Activated B cell treated with CpG ODN at 0.5 μM for 24 hours (primary cell): ENCODE measurements at regions not wholly inside any gene's neighbourhood (a gene's known extent, or its start where the extent isn't known, plus 50 kb on each side); places are given as distances from the start of the nearest gene placed in this dataset.

Experiments
- ATAC-seq: fragments of 200-7000 bp; cut with Tn5 transposase; one replicate; pipeline ENCODE4 v1.10.0; 2021; ENCODE audit warnings: low read depth, mild to moderate bottlenecking, moderate library complexity
- CTCF ChIA-PET: fragments of 350-600 bp; sonication (Branson Sonifier 250); formaldehyde crosslinking; loops from one replicate; lab custom pipeline; 2021; ENCODE audit warnings: antibody characterized with exemption; lab: Charles Lee
- POLR2A ChIA-PET: fragments of 350-600 bp; sonication (Branson Sonifier 250); formaldehyde crosslinking; loops from one replicate; lab custom pipeline; 2021; ENCODE audit warnings: antibody characterized with exemption; lab: Charles Lee
- DNase-seq: peaks from one replicate; pipeline ENCODE4 v3.0.0; 2022
- H3K27ac Mint-ChIP-seq: one replicate; pipeline ENCODE4 v1.8.0; 2020; ENCODE audit warnings: mixed read lengths
- H3K27me3 Mint-ChIP-seq: one replicate; pipeline ENCODE4 v1.8.0; 2021; ENCODE audit warnings: mixed read lengths
- H3K36me3 Mint-ChIP-seq: one replicate; pipeline ENCODE4 v1.8.0; 2021; ENCODE audit warnings: low read depth, mixed read lengths
- H3K4me1 Mint-ChIP-seq: one replicate; pipeline ENCODE4 v1.8.0; 2021; ENCODE audit warnings: mixed read lengths
- H3K4me3 Mint-ChIP-seq: one replicate; pipeline ENCODE4 v1.8.0; 2020; ENCODE audit warnings: mild to moderate bottlenecking, mixed read lengths
- H3K9me3 Mint-ChIP-seq: one replicate; pipeline ENCODE4 v1.8.0; 2020; ENCODE audit warnings: mixed read lengths
- intact Hi-C: fragments of 100-400 bp; cut with micrococcal nuclease; formaldehyde crosslinking; loops from one replicate; pipeline ENCODE4 v1.15.1; 2024
- TF ChIP-seq, protein P1 (sequence below): fragments of 200-600 bp; IDR thresholded peaks from one replicate; pipeline ENCODE4 v1.8.0; 2022; ENCODE audit warnings: antibody characterized with exemption, mild to moderate bottlenecking

DNA sequence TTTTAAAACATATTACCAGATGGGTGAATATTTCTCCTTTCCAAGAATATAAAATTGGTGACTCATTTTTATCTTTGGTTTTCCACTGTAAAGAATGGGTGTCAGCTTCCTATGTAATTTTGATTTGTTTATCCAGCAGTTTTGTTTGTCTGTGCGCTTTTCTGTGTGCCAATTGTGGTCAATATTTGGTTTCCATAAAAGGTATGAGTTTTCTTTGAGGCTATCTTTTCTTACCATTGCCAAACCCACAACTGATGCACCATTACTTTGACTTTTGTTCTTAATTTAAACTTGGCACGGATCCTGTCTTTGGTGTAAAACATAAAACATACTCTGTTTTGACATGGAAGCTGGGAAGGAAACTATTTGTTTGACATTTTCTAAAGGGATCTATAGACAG lies 78.8 kb upstream of the NAV3 start:
- TF ChIP-seq, protein P1, sequence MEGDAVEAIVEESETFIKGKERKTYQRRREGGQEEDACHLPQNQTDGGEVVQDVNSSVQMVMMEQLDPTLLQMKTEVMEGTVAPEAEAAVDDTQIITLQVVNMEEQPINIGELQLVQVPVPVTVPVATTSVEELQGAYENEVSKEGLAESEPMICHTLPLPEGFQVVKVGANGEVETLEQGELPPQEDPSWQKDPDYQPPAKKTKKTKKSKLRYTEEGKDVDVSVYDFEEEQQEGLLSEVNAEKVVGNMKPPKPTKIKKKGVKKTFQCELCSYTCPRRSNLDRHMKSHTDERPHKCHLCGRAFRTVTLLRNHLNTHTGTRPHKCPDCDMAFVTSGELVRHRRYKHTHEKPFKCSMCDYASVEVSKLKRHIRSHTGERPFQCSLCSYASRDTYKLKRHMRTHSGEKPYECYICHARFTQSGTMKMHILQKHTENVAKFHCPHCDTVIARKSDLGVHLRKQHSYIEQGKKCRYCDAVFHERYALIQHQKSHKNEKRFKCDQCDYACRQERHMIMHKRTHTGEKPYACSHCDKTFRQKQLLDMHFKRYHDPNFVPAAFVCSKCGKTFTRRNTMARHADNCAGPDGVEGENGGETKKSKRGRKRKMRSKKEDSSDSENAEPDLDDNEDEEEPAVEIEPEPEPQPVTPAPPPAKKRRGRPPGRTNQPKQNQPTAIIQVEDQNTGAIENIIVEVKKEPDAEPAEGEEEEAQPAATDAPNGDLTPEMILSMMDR, result no peak
- no peaks in the 10 kb centered on the region for H3K27me3 Mint-ChIP-seq
- H3K4me3 Mint-ChIP-seq, result no peak overlapping the region
- H3K36me3 Mint-ChIP-seq, result no peaks in the 10 kb centered on the region
- no peak for ATAC-seq
- CTCF ChIA-PET, result no interaction called here
- H3K4me1 Mint-ChIP-seq, result no peaks in the 10 kb centered on the region
- no peak for DNase-seq
- intact Hi-C loops, result no loop called here
- no peak overlapping the region for H3K27ac Mint-ChIP-seq
- POLR2A ChIA-PET, result no interaction called here
- H3K9me3 Mint-ChIP-seq, result no peaks in the 10 kb centered on the region

- intact Hi-C loops, result no loop called here
- ChIA-PET CTCF (no interaction called here), POLR2A (no interaction called here)
- TF ChIP-seq, protein P1, result no peak
- Mint-ChIP-seq H3K27ac (no peak overlapping the region), H3K4me3 (no peak overlapping the region), H3K36me3 (no peaks in the 10 kb centered on the region), H3K27me3 (no peaks in the 10 kb centered on the region), H3K4me1 (peaks cover 8% of the 10 kb centered on the region), H3K9me3 (no peaks in the 10 kb centered on the region)
- DNase-seq, result no peak
- ATAC-seq, result peak; percentile 60
These were observed 84.6 kb upstream of the NAV3 start for GRCh38 chr12:77746096-77746495.

DNA sequence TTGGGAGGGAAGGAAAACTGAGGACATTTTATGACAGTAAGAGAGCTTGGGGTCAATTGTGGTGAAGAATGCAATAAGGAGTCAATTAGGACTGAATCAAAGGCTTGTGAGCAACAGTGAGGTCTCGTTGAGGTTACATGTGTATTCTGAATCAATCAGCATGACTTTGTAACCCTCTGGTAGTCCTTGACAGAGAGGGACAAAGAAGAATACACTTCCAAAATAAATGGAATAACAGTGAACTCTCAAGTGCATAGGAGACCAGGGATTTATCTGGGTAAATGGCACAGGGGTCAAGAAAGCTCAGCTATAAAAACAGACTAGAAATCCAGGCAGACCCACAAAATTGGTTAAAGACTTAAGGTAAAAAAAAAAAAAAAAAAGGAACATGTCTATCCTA lies 85.1 kb upstream of the NAV3 start:
- DNase-seq, result no peak
- Mint-ChIP-seq H3K4me1 (peaks cover 8% of the 10 kb centered on the region), H3K27me3 (no peaks in the 10 kb centered on the region), H3K9me3 (no peaks in the 10 kb centered on the region), H3K27ac (no peak overlapping the region), H3K4me3 (no peak overlapping the region), H3K36me3 (no peaks in the 10 kb centered on the region)
- POLR2A ChIA-PET, result no interaction called here
- ATAC-seq, result no peak
- intact Hi-C loops, result no loop called here
- CTCF ChIA-PET, result no interaction called here
- TF ChIP-seq, protein P1, result no peak

DNA sequence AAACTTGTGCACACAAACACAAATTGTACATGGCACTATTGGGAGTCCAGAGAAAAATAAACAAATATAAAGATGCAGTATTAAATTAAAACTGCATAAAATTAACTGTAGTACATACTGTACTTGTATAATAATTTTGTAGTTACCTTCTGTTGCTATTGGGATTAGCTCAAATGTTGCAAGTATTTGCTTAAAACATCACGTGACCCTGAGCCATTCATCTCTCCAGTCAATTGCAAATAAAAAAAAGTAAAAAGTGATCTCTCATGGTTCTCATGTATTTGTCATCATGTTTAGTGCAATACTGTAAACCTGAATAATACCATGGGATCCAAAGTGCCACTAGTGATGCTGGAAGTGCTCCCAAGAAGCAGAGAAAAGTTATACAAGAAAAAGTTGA lies 88.1 kb upstream of the NAV3 start:
- Mint-ChIP-seq H3K4me3 (no peak overlapping the region), H3K36me3 (no peaks in the 10 kb centered on the region), H3K27me3 (no peaks in the 10 kb centered on the region), H3K27ac (no peak overlapping the region), H3K4me1 (peaks cover 8% of the 10 kb centered on the region), H3K9me3 (no peaks in the 10 kb centered on the region)
- no peak for DNase-seq
- POLR2A ChIA-PET, result no interaction called here
- ATAC-seq, result no peak
- intact Hi-C loops, result no loop called here
- CTCF ChIA-PET, result no interaction called here
- TF ChIP-seq, protein P1, result no peak

GRCh38 chr12:77741974-77742517 lies 88.6 kb upstream of the NAV3 start:
- H3K9me3 Mint-ChIP-seq, result no peaks in the 10 kb centered on the region
- CTCF ChIA-PET, result no interaction called here
- H3K27me3 Mint-ChIP-seq, result no peaks in the 10 kb centered on the region
- TF ChIP-seq, protein P1, result no peak
- POLR2A ChIA-PET, result no interaction called here
- DNase-seq (no peak), ATAC-seq (no peak)
- intact Hi-C loops, result no loop called here
- no peak overlapping the region for H3K27ac Mint-ChIP-seq
- H3K4me3 Mint-ChIP-seq, result no peak overlapping the region
- H3K4me1 Mint-ChIP-seq, result peaks cover 8% of the 10 kb centered on the region
- H3K36me3 Mint-ChIP-seq, result no peaks in the 10 kb centered on the region
